H9 (cell line): ENCODE measurements at regions not wholly inside any gene's neighbourhood (a gene's known extent, or its start where the extent isn't known, plus 50 kb on each side); places are given as distances from the start of the nearest gene placed in this dataset.

Experiments
- DNase-seq: peaks from one replicate; pipeline ENCODE4 v3.0.0-alpha.2; 2017
- H2AFZ ChIP-seq: one replicate; pipeline ENCODE4 v1.6.1; 2013; ENCODE audit warnings: mild to moderate bottlenecking, low read length, control low read depth, moderate library complexity
- H2AK5ac ChIP-seq: 2 replicates; pipeline ENCODE4 v1.6.1; 2013; ENCODE audit warnings: low read length, control low read depth, mixed read lengths; ENCODE audit not compliant: insufficient read length
- H2BK120ac ChIP-seq: one replicate; pipeline ENCODE4 v1.6.1; 2013; ENCODE audit warnings: low read depth, mild to moderate bottlenecking, low read length, control low read depth, inconsistent platforms; ENCODE audit not compliant: poor library complexity, severe bottlenecking
- H2BK12ac ChIP-seq: 2 replicates; pipeline ENCODE4 v1.6.1; 2013; ENCODE audit warnings: low read length, control low read depth, mixed read lengths, low read depth; ENCODE audit not compliant: insufficient read length
- H2BK15ac ChIP-seq: 2 replicates; pipeline ENCODE4 v1.6.1; 2013; ENCODE audit warnings: low read depth, low read length, control low read depth
- H2BK20ac ChIP-seq: one replicate; pipeline ENCODE4 v1.6.1; 2013; ENCODE audit warnings: low read depth, mild to moderate bottlenecking, low read length, control low read depth, inconsistent platforms; ENCODE audit not compliant: poor library complexity, severe bottlenecking
- H2BK5ac ChIP-seq: 2 replicates; pipeline ENCODE4 v1.6.1; 2013; ENCODE audit warnings: low read length, control low read depth, mixed read lengths; ENCODE audit not compliant: insufficient read length
- H3K14ac ChIP-seq: 2 replicates; pipeline ENCODE4 v1.6.1; 2013; ENCODE audit warnings: low read length, control low read depth; ENCODE audit not compliant: insufficient read depth
- H3K18ac ChIP-seq: 2 replicates; pipeline ENCODE4 v1.6.1; 2013; ENCODE audit warnings: low read depth, mild to moderate bottlenecking, mixed read lengths, low read length, control low read depth; ENCODE audit not compliant: insufficient read length
- H3K23ac ChIP-seq: 2 replicates; pipeline ENCODE4 v1.6.1; 2013; ENCODE audit warnings: low read length, control low read depth, mixed read lengths, low read depth; ENCODE audit not compliant: insufficient read length
- H3K23me2 ChIP-seq: 2 replicates; pipeline ENCODE4 v1.6.1; 2013; ENCODE audit warnings: low read depth, mild to moderate bottlenecking, mixed read lengths, low read length, control low read depth; ENCODE audit not compliant: insufficient read length, poor library complexity, severe bottlenecking
- H3K27ac ChIP-seq: 2 replicates; pipeline ENCODE4 v1.5.1; 2013; ENCODE audit warnings: low read length, control low read depth, mixed read lengths, low read depth; ENCODE audit not compliant: insufficient read length
- H3K27me3 ChIP-seq: 2 replicates; pipeline ENCODE4 v1.6.1; 2013; ENCODE audit warnings: low read length, control low read depth, inconsistent platforms; ENCODE audit not compliant: insufficient read depth
- H3K4ac ChIP-seq: 2 replicates; pipeline ENCODE4 v1.6.1; 2013; ENCODE audit warnings: low read depth, mild to moderate bottlenecking, control low read depth, inconsistent platforms, low read length, moderate library complexity
- H3K4me1 ChIP-seq: 2 replicates; pipeline ENCODE4 v1.6.1; 2013; ENCODE audit warnings: low read length, control low read depth, inconsistent platforms; ENCODE audit not compliant: insufficient read depth
- H3K4me2 ChIP-seq: 2 replicates; pipeline ENCODE4 v1.6.1; 2013; ENCODE audit warnings: low read length, control low read depth, mixed read lengths; ENCODE audit not compliant: insufficient read length, insufficient read depth
- H3K56ac ChIP-seq: 2 replicates; pipeline ENCODE4 v1.6.1; 2013; ENCODE audit warnings: low read depth, mild to moderate bottlenecking, mixed read lengths, low read length, control low read depth; ENCODE audit not compliant: insufficient read length
- H3K79me1 ChIP-seq: 2 replicates; pipeline ENCODE4 v1.6.1; 2013; ENCODE audit warnings: low read depth, mild to moderate bottlenecking, moderate library complexity, low read length, control low read depth, inconsistent platforms; ENCODE audit not compliant: insufficient read depth, poor library complexity, severe bottlenecking
- H3K79me2 ChIP-seq: 2 replicates; pipeline ENCODE4 v1.6.1; 2013; ENCODE audit warnings: low read length, control low read depth, inconsistent platforms; ENCODE audit not compliant: insufficient read depth
- H3K9ac ChIP-seq: 2 replicates; pipeline ENCODE4 v1.6.1; 2013; ENCODE audit warnings: low read length, control low read depth, mixed read lengths; ENCODE audit not compliant: insufficient read length; ENCODE audit errors: extremely low read depth
- H3K9me3 ChIP-seq: one replicate; pipeline ENCODE4 v1.6.1; 2013; ENCODE audit warnings: low read depth, low read length, inconsistent platforms; ENCODE audit not compliant: control insufficient read depth
- H3T11ph ChIP-seq: one replicate; pipeline ENCODE4 v1.6.1; 2013; ENCODE audit warnings: mild to moderate bottlenecking, low read length, control low read depth, inconsistent platforms
- H4K20me1 ChIP-seq: one replicate; pipeline ENCODE4 v1.6.1; 2013; ENCODE audit not compliant: control insufficient read depth, insufficient read length, insufficient read depth
- H4K5ac ChIP-seq: 2 replicates; pipeline ENCODE4 v1.6.1; 2013; ENCODE audit warnings: low read depth, mild to moderate bottlenecking, mixed read lengths, low read length, control low read depth; ENCODE audit not compliant: insufficient read length
- H4K8ac ChIP-seq: replicated peaks from 2 replicates; pipeline ENCODE4 v1.6.1; 2013; ENCODE audit warnings: low read length, control low read depth, mixed read lengths, low read depth; ENCODE audit not compliant: insufficient read length
- H4K91ac ChIP-seq: 2 replicates; pipeline ENCODE4 v1.6.1; 2013; ENCODE audit warnings: low read depth, mild to moderate bottlenecking, moderate library complexity, mixed read lengths, low read length, control low read depth; ENCODE audit not compliant: insufficient read length
- H3K27ac Mint-ChIP-seq, 3 experiments: 2 replicates in 2 of 3; 3 replicates in 1 of 3; pipeline ENCODE4 v1.8.0; 2020 to 2021; ENCODE audit warnings: mixed read lengths in 3 of 3, mild to moderate bottlenecking in 1 of 3, moderate library complexity in 1 of 3
- H3K27me3 Mint-ChIP-seq: 2 replicates; pipeline ENCODE4 v1.8.0; 2021; ENCODE audit warnings: low read depth, mild to moderate bottlenecking, moderate library complexity, mixed read lengths
- H3K36me3 Mint-ChIP-seq, 3 experiments: 2 replicates in 2 of 3; 3 replicates in 1 of 3; pipeline ENCODE4 v1.8.0; 2020 to 2021; ENCODE audit warnings: low read depth in 3 of 3, mixed read lengths in 3 of 3; ENCODE audit not compliant: insufficient read depth in 1 of 3
- H3K4me1 Mint-ChIP-seq, 2 experiments: 2 replicates each; pipeline ENCODE4 v1.8.0; 2020; ENCODE audit warnings: mixed read lengths in 2 of 2
- H3K4me3 Mint-ChIP-seq, 2 experiments: 2 replicates in 1 of 2; 3 replicates in 1 of 2; pipeline ENCODE4 v1.8.0; 2020 to 2021; ENCODE audit warnings: mild to moderate bottlenecking in 2 of 2, mixed read lengths in 2 of 2, moderate library complexity in 1 of 2
- H3K9me3 Mint-ChIP-seq, 2 experiments: 2 replicates in 1 of 2; 3 replicates in 1 of 2; pipeline ENCODE4 v1.8.0; 2020; ENCODE audit warnings: mild to moderate bottlenecking in 2 of 2, mixed read lengths in 2 of 2, moderate library complexity in 1 of 2
- WGBS: extraction: QIAGEN DNeasy Blood & Tissue Kit; methylation state at CpG from one replicate; pipeline ENCODE4 v1.1.7; 2013; ENCODE audit warnings: missing lambda C conversion rate, low lambda C conversion rate, mixed read lengths; ENCODE audit not compliant: insufficient read length; ENCODE audit errors: extremely low coverage; 5-methylcytosine and 5-hydroxymethylcytosine counted together
- TF ChIP-seq, protein P1 (sequence below): fragments of 200-600 bp; sonication (generic); conservative IDR thresholded peaks from 3 replicates; pipeline ENCODE4 v1.8.0; 2021; ENCODE audit warnings: antibody characterized with exemption, mild to moderate bottlenecking

DNA sequence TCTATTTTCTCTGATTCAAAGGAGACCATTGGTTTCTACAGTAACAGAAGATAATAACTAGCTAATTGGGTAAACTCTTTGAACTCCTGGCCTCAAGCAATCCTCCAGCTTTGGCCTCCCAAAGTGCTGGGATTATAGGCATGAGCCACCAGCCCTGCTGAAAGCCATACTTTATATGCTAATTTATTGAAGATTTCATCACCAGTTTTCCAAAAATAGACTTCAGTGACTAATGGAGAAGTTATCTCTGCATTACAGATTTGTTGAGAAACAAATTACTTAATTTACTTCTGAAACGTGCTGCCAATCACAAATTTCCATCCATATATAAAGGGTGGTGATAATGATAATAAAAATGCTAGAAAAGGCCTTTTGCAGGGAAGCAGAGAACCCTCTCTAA, 1758.1 kb upstream of the SEL1L start:
- Histone ChIP-seq H3K79me1 (no peaks in the 10 kb centered on the region), H4K8ac (no peak overlapping the region), H3K9ac (no peak overlapping the region), H2BK12ac (no peak overlapping the region), H3K4me2 (no peak overlapping the region), H3K4ac (no peak overlapping the region), H3K14ac (no peak overlapping the region), H2BK120ac (no peak overlapping the region), H3K23me2 (no peaks in the 10 kb centered on the region), H3K23ac (no peak overlapping the region), H3K27me3 (no peaks in the 10 kb centered on the region), H2BK15ac (no peak overlapping the region), H3K9me3 (no peaks in the 10 kb centered on the region), H4K20me1 (no peaks in the 10 kb centered on the region), H3K4me1 (no peaks in the 10 kb centered on the region), H3K27ac (no peak overlapping the region), H3K18ac (no peak overlapping the region), H2BK20ac (no peak overlapping the region), H2AK5ac (no peak overlapping the region), H4K91ac (no peak overlapping the region), H3K56ac (no peak overlapping the region), H2AFZ (no peak overlapping the region), H2BK5ac (no peak overlapping the region), H4K5ac (no peak overlapping the region), H3T11ph (no peak overlapping the region), H3K79me2 (no peaks in the 10 kb centered on the region)
- no CpG with 5 or more reads among the region's 1 CpG for WGBS
- TF ChIP-seq, protein P1, sequence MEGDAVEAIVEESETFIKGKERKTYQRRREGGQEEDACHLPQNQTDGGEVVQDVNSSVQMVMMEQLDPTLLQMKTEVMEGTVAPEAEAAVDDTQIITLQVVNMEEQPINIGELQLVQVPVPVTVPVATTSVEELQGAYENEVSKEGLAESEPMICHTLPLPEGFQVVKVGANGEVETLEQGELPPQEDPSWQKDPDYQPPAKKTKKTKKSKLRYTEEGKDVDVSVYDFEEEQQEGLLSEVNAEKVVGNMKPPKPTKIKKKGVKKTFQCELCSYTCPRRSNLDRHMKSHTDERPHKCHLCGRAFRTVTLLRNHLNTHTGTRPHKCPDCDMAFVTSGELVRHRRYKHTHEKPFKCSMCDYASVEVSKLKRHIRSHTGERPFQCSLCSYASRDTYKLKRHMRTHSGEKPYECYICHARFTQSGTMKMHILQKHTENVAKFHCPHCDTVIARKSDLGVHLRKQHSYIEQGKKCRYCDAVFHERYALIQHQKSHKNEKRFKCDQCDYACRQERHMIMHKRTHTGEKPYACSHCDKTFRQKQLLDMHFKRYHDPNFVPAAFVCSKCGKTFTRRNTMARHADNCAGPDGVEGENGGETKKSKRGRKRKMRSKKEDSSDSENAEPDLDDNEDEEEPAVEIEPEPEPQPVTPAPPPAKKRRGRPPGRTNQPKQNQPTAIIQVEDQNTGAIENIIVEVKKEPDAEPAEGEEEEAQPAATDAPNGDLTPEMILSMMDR, result no peak
- Mint-ChIP-seq H3K36me3 (peaks cover 0 to 2% (median 0%) of the 10 kb centered on the region in 3 experiments; a peak in 2 of 7 replicates), H3K4me1 (0 out of 4 replicates have a peak, but pooled peaks cover 0 to under 1% of the 10 kb centered on the region in 2 experiments), H3K27me3 (no peaks in the 10 kb centered on the region), H3K27ac (no peak overlapping the region), H3K4me3 (no peak overlapping the region), H3K9me3 (no peaks in the 10 kb centered on the region)
- no peak for DNase-seq
